ENCODE measurements at regions not wholly inside any gene's neighbourhood (a gene's known extent, or its start where the extent isn't known, plus 50 kb on each side); places are given as distances from the start of the nearest gene placed in this dataset.

DNA sequence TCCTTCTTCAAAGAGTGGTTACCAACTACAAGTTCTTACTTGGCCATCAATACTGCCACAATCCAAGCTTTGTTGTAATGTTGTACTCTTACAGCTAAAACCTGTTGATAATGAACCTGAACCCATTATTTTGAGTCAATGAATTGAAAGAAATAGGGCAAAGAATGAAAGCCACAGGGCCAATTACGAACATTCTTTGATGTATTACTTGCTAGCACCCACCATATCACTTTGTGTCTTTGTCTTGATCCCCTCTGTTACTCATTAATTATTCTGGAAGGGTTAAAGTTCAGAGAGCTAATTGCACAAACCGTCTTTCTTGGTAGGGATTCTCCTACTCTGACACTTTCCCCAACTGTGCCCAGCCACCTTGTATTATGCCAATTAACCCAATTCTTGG lies 53.2 kb upstream of the TFEC start:
- DNase-seq = no peak

DNA sequence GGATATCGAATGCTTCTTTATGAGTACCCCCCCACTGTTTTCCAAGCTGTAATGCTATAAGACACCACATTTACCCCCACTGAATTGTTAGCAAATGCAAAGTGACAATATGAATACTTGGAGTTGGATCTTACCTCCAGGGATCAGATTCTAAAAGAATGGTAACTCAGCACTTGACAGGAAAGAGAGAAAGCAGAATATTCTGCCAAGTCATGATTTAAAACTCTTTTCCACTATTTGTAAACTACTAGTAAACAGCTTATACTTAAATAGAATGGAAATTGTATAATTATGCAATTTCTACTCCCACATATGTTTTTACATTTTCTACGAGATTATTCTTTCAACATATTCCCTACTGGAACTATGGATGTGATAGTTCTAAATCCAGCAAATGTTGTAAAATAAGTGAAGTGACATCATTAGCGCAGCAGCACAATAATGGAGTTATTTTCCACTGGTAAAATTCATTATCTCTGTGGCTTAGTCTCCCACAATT lies 56.0 kb upstream of the TFEC start:
- DNase-seq = no peak

- DNase-seq = no peak
Observed at GRCh38 chr7:116087291-116087690, 56.7 kb upstream of the TFEC start.

DNA sequence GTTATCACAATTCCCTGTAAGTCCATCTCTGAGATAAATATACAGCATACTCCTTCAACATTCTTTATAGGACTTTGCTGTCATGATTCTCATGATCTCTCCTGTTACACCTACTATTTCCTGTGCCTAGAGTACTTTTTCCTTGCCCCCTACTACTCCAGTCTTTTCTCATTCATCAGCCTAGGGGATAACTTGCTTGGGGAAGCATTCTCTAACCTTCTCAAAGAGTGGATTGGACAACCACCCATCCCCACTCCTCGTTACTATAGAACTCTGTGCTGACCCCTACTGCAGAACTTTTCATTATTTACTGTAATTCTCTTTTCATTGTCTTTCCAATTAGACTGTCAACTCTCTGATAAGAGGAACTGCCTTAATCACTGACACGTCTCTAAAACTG lies 57.4 kb upstream of the TFEC start:
- no peak for DNase-seq

- DNase-seq = no peak
Observed at GRCh38 chr7:116089293-116089692, 58.7 kb upstream of the TFEC start.

- no peak for DNase-seq
Observed at GRCh38 chr7:116093516-116094301, 63.1 kb upstream of the TFEC start.

DNA sequence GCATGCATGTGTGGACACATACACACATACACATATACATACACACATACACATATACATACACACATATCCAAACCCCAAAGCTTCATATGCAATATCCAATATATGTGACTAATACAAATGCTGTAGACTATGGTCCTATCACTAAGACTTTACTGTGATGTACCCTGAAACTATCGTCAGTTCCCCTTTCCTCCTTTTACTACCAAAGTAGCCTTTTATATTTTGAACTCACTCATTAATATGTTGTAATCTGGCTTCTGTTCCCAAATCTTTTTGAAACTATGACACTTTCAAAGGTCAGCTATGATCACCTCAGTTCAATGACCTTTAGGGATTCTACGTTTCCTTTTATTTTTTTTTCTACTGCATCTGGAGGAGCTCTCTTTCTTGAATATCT lies 64.8 kb upstream of the TFEC start:
- no peak for DNase-seq

DNA sequence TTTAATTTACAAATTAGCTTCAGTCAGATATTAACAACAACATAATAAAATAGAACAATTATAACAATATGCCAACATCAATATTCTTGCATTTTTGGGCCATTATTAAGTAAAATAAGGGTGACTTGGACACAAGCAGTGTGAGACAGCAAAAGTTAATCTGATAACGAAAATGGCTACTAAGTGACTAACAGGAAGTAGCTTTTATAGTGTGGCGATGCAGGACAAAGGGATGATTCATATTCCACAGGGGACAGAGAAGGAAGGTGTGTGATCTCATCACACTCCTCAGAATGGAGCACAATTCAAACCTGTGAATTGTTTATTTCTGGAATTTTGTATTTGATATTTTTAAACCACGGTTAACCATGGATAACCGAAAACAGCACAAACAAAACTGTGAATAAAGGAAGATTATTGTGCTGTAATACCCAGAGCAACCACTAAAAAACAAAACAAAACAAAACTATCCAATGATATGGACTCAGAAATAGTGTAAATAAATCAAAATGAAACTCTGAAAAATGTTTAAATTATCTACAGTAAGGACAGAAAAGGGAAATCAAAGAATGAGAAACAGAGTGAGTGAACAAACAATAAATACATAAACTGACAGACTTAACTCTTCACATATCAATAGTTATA lies 66.9 kb upstream of the TFEC start:
- DNase-seq = no peak

GRCh38 chr7:116098175-116098574 lies 67.6 kb upstream of the TFEC start:
- DNase-seq = no peak

GRCh38 chr7:116100626-116101025 lies 70.1 kb upstream of the TFEC start:
- no peak for DNase-seq

GRCh38 chr7:116101704-116102103 lies 71.1 kb upstream of the TFEC start:
- DNase-seq = no peak

- no peak for DNase-seq
Observed at GRCh38 chr7:116111475-116111874, 80.9 kb upstream of the TFEC start.

- no peak for DNase-seq
Observed at GRCh38 chr7:116113310-116113709, 82.7 kb upstream of the TFEC start.

GRCh38 chr7:116120839-116121238 lies 89.5 kb upstream of the TES start:
- DNase-seq = no peak

- no peak for DNase-seq
Observed at GRCh38 chr7:116122972-116123595, 87.3 kb upstream of the TES start.

- no peak for DNase-seq
Observed at GRCh38 chr7:116128139-116128538, 82.2 kb upstream of the TES start.

- DNase-seq = no peak
Observed at GRCh38 chr7:116135306-116135705, 75.0 kb upstream of the TES start.

GRCh38 chr7:116138202-116138801 lies 72.0 kb upstream of the TES start:
- DNase-seq = peak; percentile 6

DNA sequence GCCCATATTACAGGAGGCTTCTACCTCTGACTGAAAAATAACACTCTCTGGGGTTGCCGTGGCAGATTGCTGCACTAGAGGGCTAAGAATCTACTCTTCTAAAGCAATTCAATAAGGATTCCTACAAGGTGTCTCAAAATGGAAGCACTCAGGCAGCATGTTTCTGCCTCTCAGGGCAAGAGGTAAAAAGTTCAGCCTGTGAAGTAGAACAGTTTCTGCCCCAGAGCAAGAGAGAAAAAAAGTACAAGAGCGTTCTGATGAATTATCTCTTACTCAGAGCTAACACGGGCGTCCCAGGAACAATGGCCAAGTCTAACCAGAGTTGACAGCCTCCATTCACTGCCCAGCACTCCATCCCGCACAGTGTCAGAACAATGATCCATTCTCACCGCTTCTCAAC lies 71.3 kb upstream of the TES start:
- no peak for DNase-seq

DNA sequence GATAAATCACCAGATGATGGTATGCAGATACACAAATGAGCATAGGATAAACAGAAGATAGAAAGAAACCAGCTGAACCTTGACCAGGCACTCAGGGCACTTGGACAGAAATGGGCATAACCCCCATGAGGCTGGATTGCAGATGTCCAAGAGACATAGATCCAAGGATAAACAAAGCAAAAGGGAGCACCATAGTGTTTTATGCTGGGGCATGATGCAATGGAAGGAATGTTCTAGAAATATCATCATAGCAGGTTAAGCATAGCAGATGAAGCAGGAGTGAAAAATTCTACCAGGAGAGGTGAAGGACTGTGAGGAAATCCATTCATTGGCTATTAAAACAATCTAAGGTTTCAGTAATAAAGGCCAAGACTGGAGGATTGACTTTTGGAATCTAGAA lies 70.5 kb upstream of the TES start:
- no peak for DNase-seq

- DNase-seq = no peak
Observed at GRCh38 chr7:116142374-116142773, 68.0 kb upstream of the TES start.

DNA sequence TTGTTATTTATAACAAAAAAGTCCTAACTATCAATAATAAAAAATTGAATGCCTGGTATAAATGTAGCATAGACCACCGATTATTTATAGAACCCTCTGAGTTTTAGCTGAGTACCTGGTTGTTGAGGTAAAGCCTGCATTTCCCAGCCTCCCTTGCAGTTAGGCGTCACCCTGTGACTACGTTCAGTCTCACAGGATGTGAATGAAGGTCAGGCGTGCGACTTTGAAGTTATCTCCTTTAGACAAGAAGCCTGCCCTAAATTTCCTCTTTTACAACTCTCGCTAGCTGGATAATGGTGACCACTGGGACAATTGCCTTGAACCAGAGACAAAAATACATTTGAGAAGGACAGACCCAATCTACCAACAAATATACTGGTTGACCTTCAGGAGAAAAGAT lies 67.5 kb upstream of the TES start:
- DNase-seq = peak; percentile 19

GRCh38 chr7:116145245-116145852 lies 65.0 kb upstream of the TES start:
- DNase-seq = no peak
